HepG2 (cell line): ENCODE measurements at regions not wholly inside any gene's neighbourhood (a gene's known extent, or its start where the extent isn't known, plus 50 kb on each side); places are given as distances from the start of the nearest gene placed in this dataset.

Experiments used
- ATF3 ChIP-seq: sonication (generic); formaldehyde crosslinking; IDR thresholded peaks from 2 replicates; pipeline ENCODE4 v1.4.0; 2020; ENCODE audit warnings: missing genetic modification reagents
- GABPA ChIP-seq, 2 experiments: IDR thresholded peaks; 2 replicates each; pipeline ENCODE4 v1.6.1; 2011 to 2016; ENCODE audit warnings: low read depth in 2 of 2, low read length in 1 of 2, missing biosample characterization in 1 of 2, missing genetic modification characterization in 1 of 2
- NFKB2 ChIP-seq: sonication (generic); formaldehyde crosslinking; IDR thresholded peaks from 2 replicates; pipeline ENCODE4 v1.4.0; 2020; ENCODE audit warnings: missing genetic modification reagents, borderline replicate concordance
- THAP9 ChIP-seq: sonication (generic); formaldehyde crosslinking; IDR thresholded peaks from 2 replicates; pipeline ENCODE4; 2020; ENCODE audit warnings: missing genetic modification reagents, mild to moderate bottlenecking, borderline replicate concordance
- ZBTB43 ChIP-seq: sonication (generic); formaldehyde crosslinking; conservative IDR thresholded peaks from 2 replicates; pipeline ENCODE4 v1.4.0; 2020; ENCODE audit warnings: missing genetic modification reagents
- ZHX2 ChIP-seq, 2 experiments: sonication (generic) in 1 of 2; formaldehyde crosslinking in 1 of 2; IDR thresholded peaks; 2 replicates each; pipeline versions ENCODE4 v1.6.1 to v1.9.0; 2014 to 2022; ENCODE audit warnings: antibody characterized with exemption in 1 of 2, borderline replicate concordance in 1 of 2, inconsistent platforms in 1 of 2, low read depth in 1 of 2, missing genetic modification reagents in 1 of 2
- ZNF251 ChIP-seq: sonication (generic); formaldehyde crosslinking; IDR thresholded peaks from 2 replicates; pipeline ENCODE4 v1.9.0; 2021; ENCODE audit warnings: mild to moderate bottlenecking, missing genetic modification reagents
- ZNF549 ChIP-seq: sonication (generic); formaldehyde crosslinking; IDR thresholded peaks from 2 replicates; pipeline ENCODE4 v1.5.0; 2020; ENCODE audit warnings: missing genetic modification reagents
- ZNF570 ChIP-seq: sonication (generic); formaldehyde crosslinking; IDR thresholded peaks from 2 replicates; pipeline ENCODE4 v1.4.0; 2020; ENCODE audit warnings: mild to moderate bottlenecking, missing genetic modification reagents, borderline replicate concordance

GRCh38 chr1:68796888-68797287 is 300.0 kb upstream of the DEPDC1 start (continued):
- TF ChIP-seq ZHX2 (IDR thresholded peaks at IDR 0.05; ENCODE audit: low read depth) = no peak
- TF ChIP-seq ZHX2 (CRISPR knock-in tag; IDR thresholded peaks at IDR 0.05; ENCODE audit: borderline replicate concordance) = no peak
- TF ChIP-seq NFKB2 = no peak
- no peak for TF ChIP-seq ZNF570 (CRISPR knock-in tag)
- no peak for TF ChIP-seq GABPA (IDR thresholded peaks at IDR 0.05; ENCODE audit: low read depth, low read length)
- no peak for TF ChIP-seq GABPA (CRISPR knock-in tag; IDR thresholded peaks at IDR 0.05; ENCODE audit: low read depth)
- TF ChIP-seq THAP9 (CRISPR knock-in tag) = no peak
- TF ChIP-seq ZNF549 (CRISPR knock-in tag) = no peak
- no peak for TF ChIP-seq ATF3 (CRISPR knock-in tag)
- TF ChIP-seq ZNF251 (CRISPR knock-in tag) = no peak
- TF ChIP-seq ZBTB43 (CRISPR knock-in tag) = no peak
- TF ChIP-seq, all 625 proteins: peak for 0
